SK-N-SH (cell line): ENCODE measurements at regions not wholly inside any gene's neighbourhood (a gene's known extent, or its start where the extent isn't known, plus 50 kb on each side); places are given as distances from the start of the nearest gene placed in this dataset.
"Not testable (repeated sequence)": the region's sequence is repeated elsewhere in the genome, so short reads cannot be mapped to it uniquely, and the experiment has no call there.

Experiments used
- CTCF ChIA-PET: fragments of 300-600, 350-600 bp; formaldehyde crosslinking; extraction: SDS; loops from one replicate; lab custom pipeline; 2021; lab: Yijun Ruan, JAX
- POLR2A ChIA-PET: fragments of 350-600 bp; sonication (Branson Sonifier 250); formaldehyde crosslinking; extraction: SDS; loops from one replicate; lab custom pipeline; 2020; ENCODE audit warnings: antibody characterized with exemption, inconsistent platforms; lab: Yijun Ruan, JAX
- DNase-seq: peaks from one replicate; pipeline ENCODE4 v3.0.0; 2012
- H2AFZ ChIP-seq: fragments of 200-600 bp; sonication (generic); 2 replicates; pipeline ENCODE4 v1.8.1; 2016; ENCODE audit warnings: antibody characterized with exemption, mild to moderate bottlenecking, low read depth
- H3F3A ChIP-seq: fragments of 200-600 bp; sonication (generic); replicated peaks from 2 replicates; pipeline ENCODE3; 2016; ENCODE audit warnings: antibody characterized with exemption, mild to moderate bottlenecking; ENCODE audit not compliant: insufficient read depth
- H3K27ac ChIP-seq, 2 experiments: fragments of 200-500 bp in 1 of 2; fragments of 200-600 bp in 1 of 2; sonication (Bioruptor generic) in 1 of 2; sonication (generic), shearing (Covaris generic) in 1 of 2; 2 replicates each; pipeline versions ENCODE4 v1.5.1 to v1.6.1; 2014 to 2016; ENCODE audit warnings: low read depth in 2 of 2, inconsistent platforms in 1 of 2, low read length in 1 of 2, mild to moderate bottlenecking in 1 of 2, mixed read lengths in 1 of 2
- H3K27me3 ChIP-seq: fragments of 200-600 bp; sonication (generic), shearing (Covaris generic); 2 replicates; pipeline ENCODE4 v1.6.1; 2016; ENCODE audit warnings: mixed run types; ENCODE audit not compliant: insufficient read depth
- H3K36me3 ChIP-seq, 2 experiments: fragments of 200-500 bp in 1 of 2; fragments of 200-600 bp in 1 of 2; sonication (Bioruptor generic) in 1 of 2; sonication (generic) in 1 of 2; replicated peaks in 1 of 2; 2 replicates each; pipeline versions ENCODE3 to v1.5.1; 2014 to 2016; ENCODE audit warnings: low read length in 1 of 2, mild to moderate bottlenecking in 1 of 2; ENCODE audit not compliant: insufficient read depth in 2 of 2, control insufficient read depth in 1 of 2
- H3K4me1 ChIP-seq, 2 experiments: fragments of 200-500 bp in 1 of 2; fragments of 200-600 bp in 1 of 2; sonication (Bioruptor generic) in 1 of 2; sonication (generic), shearing (Covaris generic) in 1 of 2; 2 replicates each; pipeline versions ENCODE4 v1.5.1 to v1.6.1; 2014 to 2016; ENCODE audit warnings: low read depth in 1 of 2, low read length in 1 of 2, mixed run types in 1 of 2; ENCODE audit not compliant: insufficient read depth in 2 of 2, control insufficient read depth in 1 of 2
- H3K4me2 ChIP-seq: fragments of 200-600 bp; sonication (generic), shearing (Covaris generic); 2 replicates; pipeline ENCODE4 v1.6.1; 2017; ENCODE audit warnings: mixed run types
- H3K4me3 ChIP-seq, 2 experiments: fragments of 200-500 bp in 1 of 2; fragments of 200-600 bp in 1 of 2; sonication (Bioruptor generic) in 1 of 2; sonication (generic), shearing (Covaris generic) in 1 of 2; 2 replicates each; pipeline versions ENCODE4 v1.5.1 to v1.8.1; 2014 to 2016; ENCODE audit warnings: low read depth in 2 of 2, inconsistent platforms in 1 of 2, low read length in 1 of 2, mild to moderate bottlenecking in 1 of 2, mixed read lengths in 1 of 2, moderate library complexity in 1 of 2
- H3K79me2 ChIP-seq: fragments of 200-600 bp; sonication (generic); 2 replicates; pipeline ENCODE4 v1.8.1; 2017; ENCODE audit warnings: mild to moderate bottlenecking; ENCODE audit not compliant: insufficient read depth
- H3K9ac ChIP-seq: fragments of 200-600 bp; sonication (generic); 2 replicates; pipeline ENCODE4 v1.6.1; 2017; ENCODE audit warnings: mixed run types
- H3K9me2 ChIP-seq: fragments of 200-600 bp; sonication (generic); 2 replicates; pipeline ENCODE4 v1.6.1; 2017; ENCODE audit warnings: mixed run types
- H3K9me3 ChIP-seq: fragments of 200-600 bp; sonication (generic); 2 replicates; pipeline ENCODE4 v1.6.1; 2017; ENCODE audit warnings: mixed run types, mild to moderate bottlenecking, moderate library complexity
- H4K20me1 ChIP-seq: fragments of 200-600 bp; sonication (generic); 2 replicates; pipeline ENCODE4 v1.6.1; 2017; ENCODE audit warnings: mild to moderate bottlenecking, mixed run types; ENCODE audit not compliant: insufficient read depth
- CHD2 ChIP-seq: fragments of 150-350 bp; IDR thresholded peaks from 2 replicates; pipeline ENCODE4 v1.6.1; 2018; ENCODE audit warnings: low read length; ENCODE audit not compliant: partially characterized antibody
- EZH2phosphoT487 ChIP-seq: fragments of 200-600 bp; sonication (generic); IDR thresholded peaks from 2 replicates; pipeline ENCODE4 v1.6.1; 2017; ENCODE audit warnings: low read depth, mixed run types, mild to moderate bottlenecking, antibody characterized with exemption, moderate library complexity, borderline replicate concordance
- FOSL2 ChIP-seq: IDR thresholded peaks from 2 replicates; pipeline ENCODE4 v1.4.0; 2012; ENCODE audit warnings: low read depth, mild to moderate bottlenecking, moderate library complexity, borderline replicate concordance
- FOXJ3 ChIP-seq: sonication (generic); formaldehyde crosslinking; IDR thresholded peaks from 2 replicates; pipeline ENCODE4 v1.5.1; 2020; ENCODE audit warnings: mild to moderate bottlenecking, missing genetic modification reagents
- GABPA ChIP-seq: IDR thresholded peaks from 2 replicates; pipeline ENCODE4 v1.4.0; 2012; ENCODE audit warnings: low read depth, mild to moderate bottlenecking
- GATA2 ChIP-seq: sonication (generic); formaldehyde crosslinking; IDR thresholded peaks from 2 replicates; pipeline ENCODE4 v1.5.0; 2020; ENCODE audit warnings: mild to moderate bottlenecking, missing genetic modification reagents
- RCOR1 ChIP-seq: fragments of 150-350 bp; IDR thresholded peaks from 2 replicates; pipeline ENCODE4 v1.6.1; 2017; ENCODE audit warnings: antibody characterized with exemption, low read length
- RXRA ChIP-seq: IDR thresholded peaks from 2 replicates; pipeline ENCODE4 v1.4.0; 2012; ENCODE audit warnings: low read depth, mild to moderate bottlenecking, borderline replicate concordance
- SIN3A ChIP-seq: IDR thresholded peaks from 2 replicates; pipeline ENCODE4 v1.6.1; 2012; ENCODE audit warnings: low read depth, mild to moderate bottlenecking, low read length, moderate library complexity, borderline replicate concordance
- SMC3 ChIP-seq: IDR thresholded peaks from 2 replicates; pipeline ENCODE4 v1.6.1; 2012; ENCODE audit warnings: low read depth, low read length, improper control_type of control experiment
- TEAD4 ChIP-seq: IDR thresholded peaks from 2 replicates; pipeline ENCODE4 v1.4.0; 2012; ENCODE audit warnings: mild to moderate bottlenecking, borderline replicate concordance; ENCODE audit not compliant: insufficient read depth
- USF2 ChIP-seq: fragments of 150-350 bp; IDR thresholded peaks from 2 replicates; pipeline ENCODE4 v1.6.1; 2017; ENCODE audit warnings: antibody characterized with exemption, low read length, low read depth, borderline replicate concordance
- ZBTB33 ChIP-seq: IDR thresholded peaks from 2 replicates; pipeline ENCODE4 v1.4.0; 2012; ENCODE audit warnings: low read depth, borderline replicate concordance
- WGBS: methylation state at CpG from one replicate; pipeline ENCODE4 v1.1.6; 2017; ENCODE audit warnings: low lambda C conversion rate; 5-methylcytosine and 5-hydroxymethylcytosine counted together

DNA sequence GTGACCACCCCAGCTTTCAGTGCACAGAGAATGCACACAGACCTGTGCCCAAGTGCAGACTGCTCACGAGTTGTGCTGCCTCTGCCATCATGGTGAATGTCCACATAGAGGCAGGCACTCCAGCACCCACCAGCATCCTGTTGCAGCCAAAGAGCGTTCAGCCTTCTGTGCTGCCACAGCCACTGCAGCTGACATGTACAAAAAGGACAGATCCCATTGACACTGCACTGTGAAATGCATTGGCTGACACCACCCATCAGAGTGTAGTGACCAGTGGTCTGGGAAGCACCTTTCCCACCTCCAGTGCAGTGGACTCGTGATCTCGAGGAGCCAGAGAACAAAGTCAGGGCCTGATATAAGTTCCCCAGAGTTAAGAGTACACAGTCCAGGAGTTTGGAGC lies 260.3 kb downstream of the RAP2B start:
- CTCF ChIA-PET: no interaction called here
- Histone ChIP-seq H2AFZ (no peak overlapping the region), H3K4me2 (no peak overlapping the region), H3K27ac (no peak overlapping the region), H3K9ac (no peak overlapping the region), H3K9me2 (no peaks in the 10 kb centered on the region), H3K79me2 (no peaks in the 10 kb centered on the region), H3K9me3 (peaks cover 26% of the 10 kb centered on the region), H3K27me3 (no peaks in the 10 kb centered on the region), H3K4me1 (no peaks in the 10 kb centered on the region), H3K36me3 (no peaks in the 10 kb centered on the region), H3F3A (no peaks in the 10 kb centered on the region), H4K20me1 (no peaks in the 10 kb centered on the region), H3K4me3 (no peak overlapping the region)
- POLR2A ChIA-PET: no interaction called here
- no peak for DNase-seq
- 3% methylated on average over 4 of the region's 4 CpGs for WGBS
- TF ChIP-seq SMC3 (no peak), TEAD4 (no peak), CHD2 (no peak), USF2 (no peak), GABPA (no peak), RXRA (no peak), GATA2 (CRISPR knock-in tag) (no peak), EZH2phosphoT487 (no peak), SIN3A (no peak), FOSL2 (no peak), ZBTB33 (no peak), RCOR1 (no peak), FOXJ3 (CRISPR knock-in tag) (no peak)
- TF ChIP-seq, all 33 proteins: peak for 0

DNA sequence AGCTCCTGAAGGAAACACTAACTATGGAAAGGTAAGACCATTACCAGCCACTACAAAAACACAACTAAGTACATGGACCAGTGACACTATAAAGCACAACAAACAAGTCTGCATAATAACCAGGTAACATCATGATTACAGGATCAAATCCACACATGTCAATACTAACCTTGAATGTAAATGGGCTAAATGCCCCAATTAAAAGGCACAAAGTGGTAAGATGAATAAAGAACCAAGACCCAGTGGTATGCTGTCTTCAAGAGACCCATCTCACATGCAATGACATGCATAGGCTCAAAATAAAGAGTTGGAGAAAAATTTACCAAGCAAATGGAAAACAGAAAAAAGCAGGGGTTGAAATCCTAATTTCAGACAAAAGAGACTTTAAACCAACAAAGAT lies 261.8 kb downstream of the RAP2B start:
- CTCF ChIA-PET: not testable (repeated sequence)

More for the DNA sequence above, 261.8 kb downstream of the RAP2B start:
- H4K20me1 ChIP-seq, H3K9me2 ChIP-seq, H3K4me2 ChIP-seq, H3K4me3 ChIP-seq, H2AFZ ChIP-seq, H3K36me3 ChIP-seq, H3F3A ChIP-seq, H3K27me3 ChIP-seq, H3K79me2 ChIP-seq, H3K27ac ChIP-seq, H3K4me1 ChIP-seq, H3K9ac ChIP-seq, POLR2A ChIA-PET, DNase-seq: not testable (repeated sequence)
- peaks cover 15% of the 10 kb centered on the region for H3K9me3 ChIP-seq
